IPS DF 4.7 (cell line): ENCODE measurements at regions not wholly inside any gene's neighbourhood (a gene's known extent, or its start where the extent isn't known, plus 50 kb on each side); places are given as distances from the start of the nearest gene placed in this dataset.

Experiments used
- DNase-seq: peaks from one replicate; pipeline ENCODE4 v3.0.0-alpha.2; 2013; ENCODE audit warnings: low spot score; ENCODE audit errors: extremely low read depth

- no peak for DNase-seq
Observed at GRCh38 chr3:76765511-76765910, 274.4 kb upstream of the ROBO2 start.

GRCh38 chr3:76768912-76769311 lies 271.0 kb upstream of the ROBO2 start:
- DNase-seq = no peak

- DNase-seq = no peak
Observed at GRCh38 chr3:76776927-76777326, 263.0 kb upstream of the ROBO2 start.

GRCh38 chr3:76788206-76788605 lies 251.7 kb upstream of the ROBO2 start:
- no peak for DNase-seq

GRCh38 chr3:76789237-76789636 lies 250.7 kb upstream of the ROBO2 start:
- DNase-seq = peak; percentile 28

- no peak for DNase-seq
Observed at GRCh38 chr3:76811418-76811817, 228.5 kb upstream of the ROBO2 start.

- no peak for DNase-seq
Observed at GRCh38 chr3:76812649-76813242, 227.2 kb upstream of the ROBO2 start.

GRCh38 chr3:76815561-76815960 lies 224.3 kb upstream of the ROBO2 start:
- DNase-seq = no peak

- DNase-seq = no peak
Observed at GRCh38 chr3:76820481-76820880, 219.4 kb upstream of the ROBO2 start.

- no peak for DNase-seq
Observed at GRCh38 chr3:76824658-76825240, 215.2 kb upstream of the ROBO2 start.

GRCh38 chr3:76826861-76827260 lies 213.0 kb upstream of the ROBO2 start:
- DNase-seq = no peak

GRCh38 chr3:76827701-76828226 lies 212.1 kb upstream of the ROBO2 start:
- no peak for DNase-seq

- no peak for DNase-seq
Observed at GRCh38 chr3:76834657-76835056, 205.2 kb upstream of the ROBO2 start.

GRCh38 chr3:76841747-76842146 lies 198.2 kb upstream of the ROBO2 start:
- no peak for DNase-seq

- DNase-seq = no peak
Observed at GRCh38 chr3:76842216-76842615, 197.7 kb upstream of the ROBO2 start.

- DNase-seq = no peak
Observed at GRCh38 chr3:76855451-76855850, 184.4 kb upstream of the ROBO2 start.

GRCh38 chr3:76859596-76859995 lies 180.3 kb upstream of the ROBO2 start:
- DNase-seq = no peak

- no peak for DNase-seq
Observed at GRCh38 chr3:76864355-76864754, 175.5 kb upstream of the ROBO2 start.

GRCh38 chr3:76866729-76867408 lies 173.0 kb upstream of the ROBO2 start:
- no peak for DNase-seq

- DNase-seq = no peak
Observed at GRCh38 chr3:76869726-76870384, 170.0 kb upstream of the ROBO2 start.

- no peak for DNase-seq
Observed at GRCh38 chr3:76871655-76872054, 168.2 kb upstream of the ROBO2 start.

- no peak for DNase-seq
Observed at GRCh38 chr3:76872999-76873398, 166.9 kb upstream of the ROBO2 start.
